ENCODE measurements at regions not wholly inside any gene's neighbourhood (a gene's known extent, or its start where the extent isn't known, plus 50 kb on each side); places are given as distances from the start of the nearest gene placed in this dataset.

GRCh38 chr2:144963031-144963430 lies 443.1 kb upstream of the ZEB2 start:
- DNase-seq, result no peak

- no peak for DNase-seq
Measured at GRCh38 chr2:144959416-144959815, 439.5 kb upstream of the ZEB2 start.

GRCh38 chr2:144950899-144951560 lies 431.1 kb upstream of the ZEB2 start:
- DNase-seq, result no peak

- no peak for DNase-seq
Measured at GRCh38 chr2:144948205-144948855, 428.4 kb upstream of the ZEB2 start.

GRCh38 chr2:144947709-144948037 lies 427.8 kb upstream of the ZEB2 start:
- no peak for DNase-seq

GRCh38 chr2:144946263-144946662 lies 426.3 kb upstream of the ZEB2 start:
- DNase-seq, result no peak

- no peak for DNase-seq
Measured at GRCh38 chr2:144944546-144945220, 424.8 kb upstream of the ZEB2 start.

GRCh38 chr2:144943986-144944385 lies 424.1 kb upstream of the ZEB2 start:
- no peak for DNase-seq

GRCh38 chr2:144943293-144943941 lies 423.5 kb upstream of the ZEB2 start:
- DNase-seq, result no peak

- no peak for DNase-seq
Measured at GRCh38 chr2:144942516-144943256, 422.8 kb upstream of the ZEB2 start.

GRCh38 chr2:144941743-144942488 lies 422.0 kb upstream of the ZEB2 start:
- DNase-seq, result no peak

GRCh38 chr2:144939590-144939989 lies 419.7 kb upstream of the ZEB2 start:
- DNase-seq, result no peak

GRCh38 chr2:144937910-144938709 lies 418.2 kb upstream of the ZEB2 start:
- peak; percentile 80 for DNase-seq

- DNase-seq, result no peak
Measured at GRCh38 chr2:144937066-144937465, 417.1 kb upstream of the ZEB2 start.

GRCh38 chr2:144936442-144936841 lies 416.5 kb upstream of the ZEB2 start:
- DNase-seq, result no peak

GRCh38 chr2:144935736-144936135 lies 415.8 kb upstream of the ZEB2 start:
- DNase-seq, result no peak

GRCh38 chr2:144935191-144935590 lies 415.3 kb upstream of the ZEB2 start:
- DNase-seq, result no peak

- DNase-seq, result no peak
Measured at GRCh38 chr2:144931960-144932359, 412.0 kb upstream of the ZEB2 start.

GRCh38 chr2:144931480-144931879 lies 411.6 kb upstream of the ZEB2 start:
- DNase-seq, result no peak

GRCh38 chr2:144927429-144927828 lies 407.5 kb upstream of the ZEB2 start:
- DNase-seq, result no peak

GRCh38 chr2:144925886-144926285 lies 406.0 kb upstream of the ZEB2 start:
- no peak for DNase-seq
